OCI-M1 (cell line): ENCODE measurements at regions not wholly inside any gene's neighbourhood (a gene's known extent, or its start where the extent isn't known, plus 50 kb on each side); places are given as distances from the start of the nearest gene placed in this dataset.
"Not testable (repeated sequence)": the region's sequence is repeated elsewhere in the genome, so short reads cannot be mapped to it uniquely, and the experiment has no call there.

Source experiments
- DNase-seq: peaks from one replicate; lab custom pipeline; 2025; lab: John Stamatoyannopoulos, UW

DNA sequence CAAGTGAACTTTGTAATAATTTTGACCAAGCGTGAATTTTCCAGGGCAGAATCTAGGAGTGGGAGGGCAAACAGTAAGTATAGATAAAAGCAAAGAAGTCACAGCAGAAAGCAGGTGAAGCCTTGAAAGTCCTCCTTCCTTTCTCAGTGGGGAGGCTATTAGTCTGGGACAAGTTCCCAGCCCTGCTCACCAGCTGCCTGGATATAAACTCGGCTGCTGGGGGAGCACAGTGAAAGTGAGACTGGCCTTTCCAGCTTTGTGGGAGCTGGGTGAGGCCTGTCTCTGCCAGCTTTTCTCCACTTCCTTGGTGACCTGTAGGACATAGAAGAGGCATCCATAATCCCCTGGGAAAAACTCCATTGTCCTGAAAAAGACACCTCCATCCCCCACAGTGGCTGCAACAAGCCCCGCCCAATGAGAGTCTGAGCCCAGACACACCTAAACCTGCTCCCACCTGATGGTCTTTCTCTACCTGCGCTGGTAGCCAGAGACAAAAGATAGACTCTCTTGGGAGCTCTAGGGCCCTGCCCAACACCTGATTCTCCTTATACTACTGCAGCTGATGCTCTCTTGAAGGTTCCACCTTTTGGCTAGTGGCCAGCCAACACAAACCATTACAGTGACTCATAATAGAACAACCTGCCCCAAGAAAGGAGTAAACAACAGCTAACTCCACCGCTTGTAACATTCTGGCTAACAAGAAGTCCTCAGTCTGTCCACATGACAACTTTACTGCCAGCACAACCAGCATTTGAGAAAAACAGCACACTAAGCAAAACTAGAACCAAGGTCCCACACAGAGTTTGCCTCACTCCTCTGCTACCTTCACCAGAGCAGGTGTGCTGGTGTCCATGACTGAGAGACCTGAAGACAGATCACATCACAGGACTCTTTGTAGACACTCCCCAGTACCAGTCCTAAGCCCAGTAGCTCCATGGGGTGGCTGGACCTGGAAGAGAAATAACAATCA lies 252.2 kb upstream of the SLITRK6 start:
- DNase-seq, result no peak

DNA sequence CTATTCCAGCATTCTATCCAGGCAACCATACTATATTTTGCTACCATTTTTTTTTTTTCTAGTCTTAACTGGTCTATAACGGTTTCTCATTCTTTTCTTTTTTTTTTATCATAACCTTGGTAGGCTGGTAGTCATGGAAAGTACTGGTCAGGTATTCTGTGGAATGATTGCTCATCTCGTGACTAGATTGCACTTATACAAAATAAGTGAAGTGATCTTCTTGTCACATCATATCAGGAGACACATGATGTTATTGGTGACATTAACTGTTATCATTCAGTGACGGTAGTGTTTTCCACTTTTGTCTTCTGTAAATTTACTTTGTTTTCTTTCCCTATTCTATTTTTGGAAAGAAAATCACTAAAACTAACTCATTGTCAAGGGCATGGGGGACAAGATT lies 239.3 kb upstream of the SLITRK6 start:
- DNase-seq, result no peak

DNA sequence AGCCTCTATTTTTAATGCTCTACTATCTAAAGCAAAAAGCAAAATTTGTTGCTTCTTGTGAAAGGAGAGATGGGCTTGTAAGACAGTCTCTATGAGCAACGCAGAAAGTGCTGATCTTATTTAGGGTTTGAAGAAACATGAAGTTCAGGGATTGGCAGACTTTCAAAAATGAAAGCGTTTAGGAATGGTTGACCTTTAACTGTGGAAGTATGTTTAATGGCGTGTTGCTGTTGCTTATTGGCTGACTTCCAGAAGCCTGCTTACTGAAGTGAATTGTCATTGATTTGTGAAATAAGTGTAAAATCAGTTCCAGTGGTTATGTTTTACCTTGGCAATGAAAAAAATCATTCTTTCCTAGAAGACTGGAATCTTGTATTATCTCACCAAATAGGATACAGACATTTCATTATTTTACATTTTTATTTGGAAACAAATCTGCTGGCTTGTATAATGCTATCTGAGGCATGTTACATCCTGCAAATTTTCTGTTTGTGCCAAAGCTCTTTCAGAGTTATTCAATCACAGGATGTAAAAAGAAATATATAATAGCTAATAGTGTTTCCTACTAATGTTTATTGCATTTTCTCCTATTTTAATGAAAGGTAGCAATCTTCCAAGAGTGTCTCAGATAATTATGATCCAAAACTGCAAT lies 221.3 kb upstream of the SLITRK6 start:
- DNase-seq, result peak; percentile 48

DNA sequence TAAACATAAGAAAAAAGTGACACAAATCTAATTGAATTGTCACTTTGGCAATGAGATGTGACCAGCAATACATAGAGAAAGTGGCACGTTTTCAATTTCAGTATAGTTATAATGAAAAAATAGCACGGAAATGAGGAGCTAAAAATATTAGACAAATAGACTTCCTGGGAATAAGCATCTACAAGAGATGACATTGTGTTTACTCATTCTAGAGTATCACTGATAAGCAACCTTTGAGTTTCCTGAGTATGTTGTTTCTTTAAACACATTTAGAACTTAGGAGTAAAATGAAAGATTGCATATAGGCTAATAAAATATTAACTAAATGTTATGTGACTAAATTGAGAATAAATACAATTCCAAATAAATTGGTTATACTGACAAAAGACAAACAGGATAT lies 207.1 kb upstream of the SLITRK6 start:
- DNase-seq, result no peak

DNA sequence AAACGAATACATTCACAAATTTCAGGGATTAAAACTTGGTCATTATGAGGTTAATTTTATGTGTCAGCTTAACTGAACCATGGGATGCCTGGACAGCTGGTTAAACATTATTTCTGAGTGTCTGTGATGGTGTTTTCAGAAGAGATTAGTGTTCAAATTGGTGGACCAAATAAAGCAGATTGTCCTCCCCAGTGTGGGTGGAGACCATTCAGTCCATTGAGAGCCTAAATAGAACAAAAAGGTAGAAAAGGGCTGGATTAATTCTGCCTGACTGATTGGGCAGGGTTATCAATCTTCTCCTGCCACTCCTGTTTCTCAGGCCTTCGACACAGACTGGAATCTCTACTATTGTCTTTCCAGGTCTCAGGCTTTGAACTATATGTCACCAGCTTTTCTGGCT lies 203.8 kb upstream of the SLITRK6 start:
- DNase-seq, result no peak

DNA sequence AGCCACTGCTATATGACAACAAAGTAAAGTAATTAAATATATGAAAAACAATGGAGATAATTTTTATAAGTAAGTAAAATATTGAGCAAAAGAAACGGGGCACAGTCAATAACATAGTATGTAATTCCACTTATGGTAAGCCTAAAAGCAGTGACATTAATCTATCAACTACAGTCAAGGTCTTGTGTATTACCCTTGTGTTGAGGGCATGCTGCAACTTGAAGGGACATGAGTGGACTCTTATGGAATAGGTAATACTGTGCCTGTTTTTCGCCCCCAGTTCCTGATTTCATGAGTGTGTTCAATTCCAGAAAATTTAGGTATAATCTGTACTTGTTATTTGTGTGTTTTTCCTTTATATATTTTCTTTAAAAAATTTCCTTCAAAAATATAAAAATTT lies 201.3 kb upstream of the SLITRK6 start:
- DNase-seq, result no peak

DNA sequence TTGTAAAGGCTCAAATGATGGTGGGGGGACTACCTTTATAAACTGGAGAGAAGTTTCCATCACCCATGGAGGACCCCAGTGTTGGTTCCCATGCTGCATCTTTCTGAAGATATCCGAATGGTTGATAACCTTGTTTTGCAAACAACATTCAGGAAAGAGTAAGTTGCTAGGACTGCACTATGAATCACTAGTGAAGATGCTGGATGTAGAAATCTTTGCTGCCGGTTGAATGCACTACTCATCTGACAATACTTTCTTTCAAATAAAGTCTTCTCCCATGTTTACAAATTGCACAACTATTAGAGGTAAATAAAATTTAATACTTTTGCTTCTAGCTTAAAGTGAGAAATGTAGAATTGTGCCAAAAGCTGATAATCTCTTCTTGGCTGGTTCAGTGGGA lies 198.4 kb upstream of the SLITRK6 start:
- no peak for DNase-seq

DNA sequence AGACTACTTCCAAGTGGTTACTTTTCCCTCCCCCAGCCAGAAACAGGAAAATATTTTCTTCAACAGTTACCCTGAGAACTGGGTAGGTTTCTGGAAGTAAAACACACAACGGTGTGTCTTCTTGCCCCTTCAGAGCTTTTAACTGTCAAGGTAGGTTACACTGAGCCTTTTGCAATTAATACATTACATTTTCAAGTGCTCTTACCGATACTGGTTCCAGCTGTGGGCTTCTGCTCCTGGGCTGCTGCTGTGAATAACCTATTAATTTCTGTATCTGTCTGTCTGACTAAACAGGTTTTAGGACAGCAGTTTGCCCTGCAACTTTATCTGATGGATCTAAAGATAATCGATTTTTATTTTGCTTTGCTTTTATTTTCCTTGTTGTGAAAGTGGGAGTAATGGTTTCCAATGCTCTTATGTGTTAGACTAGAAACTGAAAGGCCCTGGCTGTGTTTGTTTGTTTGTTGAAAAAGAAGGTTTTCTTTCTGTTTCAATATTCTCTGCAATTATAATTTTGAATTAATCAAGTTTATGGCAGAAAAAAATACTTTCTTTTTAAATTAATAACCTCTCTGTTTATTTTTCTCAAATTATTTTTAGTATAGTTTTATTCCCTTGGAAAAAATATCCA lies 196.7 kb upstream of the SLITRK6 start:
- peak; percentile 45 for DNase-seq

DNA sequence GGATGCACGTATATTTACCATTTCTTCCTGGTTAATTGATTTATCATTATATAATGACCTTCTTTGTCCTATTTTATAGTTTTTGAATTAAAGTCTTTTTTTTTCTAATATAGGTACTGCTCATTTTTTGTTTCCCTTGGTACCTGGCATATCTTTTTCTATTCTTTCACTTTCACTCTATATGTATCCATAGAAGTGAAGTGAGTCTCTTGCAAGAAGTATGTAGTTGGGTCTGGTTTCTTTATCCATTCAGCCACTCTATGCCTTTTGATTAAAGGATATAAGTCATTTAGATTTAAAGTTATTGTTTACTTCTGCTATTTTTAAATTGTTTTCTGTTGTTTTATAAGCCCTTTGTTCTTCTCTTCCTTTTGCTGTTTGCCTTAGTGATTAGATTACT lies 194.3 kb upstream of the SLITRK6 start:
- DNase-seq, result peak; percentile 75

DNA sequence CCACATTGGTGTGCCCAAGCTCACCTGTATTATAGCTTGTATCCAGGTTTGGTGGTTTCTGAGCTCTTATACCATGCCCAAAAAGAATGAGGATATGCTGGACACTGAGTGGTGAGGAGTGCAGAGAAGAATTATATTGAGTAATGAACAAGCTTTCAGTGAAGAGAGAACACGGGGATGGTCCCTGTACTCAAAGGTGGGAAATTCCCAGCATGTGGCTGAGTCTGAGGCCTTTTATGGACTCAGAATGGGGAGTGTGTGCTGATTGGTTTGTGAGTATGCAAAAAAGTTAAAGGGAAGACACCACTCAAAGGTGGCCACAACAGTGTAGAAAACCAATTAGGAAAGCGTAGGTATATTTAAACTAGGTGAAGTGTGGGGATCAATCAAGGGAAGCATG lies 191.2 kb upstream of the SLITRK6 start:
- no peak for DNase-seq

DNA sequence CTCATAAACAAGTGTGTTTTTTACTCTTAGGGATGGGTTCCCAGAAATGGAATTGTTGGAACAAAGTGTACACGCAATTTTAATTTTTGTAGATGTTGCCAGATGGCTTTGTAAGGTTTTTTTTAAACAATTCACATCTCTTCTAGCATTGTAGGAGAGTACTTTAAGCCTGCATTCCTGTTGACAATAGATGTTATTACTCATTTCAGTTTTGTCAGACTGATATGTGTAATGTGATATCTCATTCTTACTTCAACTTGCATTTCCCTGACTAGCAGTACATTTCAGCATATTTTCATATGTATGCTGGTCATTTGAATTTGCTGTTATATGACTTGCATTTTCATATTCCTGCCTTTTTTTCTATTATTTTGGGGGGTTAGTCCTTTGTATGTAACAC lies 186.6 kb upstream of the SLITRK6 start:
- DNase-seq, result peak; percentile 41

DNA sequence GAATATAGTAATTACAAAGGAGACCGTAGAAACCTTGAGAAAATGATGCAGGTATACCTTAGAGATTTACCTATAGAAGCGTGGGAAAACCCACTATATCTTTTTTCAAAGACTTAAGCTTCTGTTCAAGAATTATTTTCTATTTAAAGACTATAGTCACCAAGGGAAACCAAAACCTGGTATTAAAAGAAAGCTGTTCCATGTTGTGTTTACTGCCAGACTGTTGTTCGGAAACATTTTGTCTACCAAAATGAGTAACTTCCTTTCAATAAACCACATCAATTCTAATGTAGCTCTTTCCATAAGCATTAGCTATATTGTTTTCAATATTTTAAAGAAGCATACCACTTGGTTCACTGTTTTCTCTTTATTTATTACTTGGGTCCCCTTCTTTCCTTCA lies 182.9 kb upstream of the SLITRK6 start:
- DNase-seq, result no peak

DNA sequence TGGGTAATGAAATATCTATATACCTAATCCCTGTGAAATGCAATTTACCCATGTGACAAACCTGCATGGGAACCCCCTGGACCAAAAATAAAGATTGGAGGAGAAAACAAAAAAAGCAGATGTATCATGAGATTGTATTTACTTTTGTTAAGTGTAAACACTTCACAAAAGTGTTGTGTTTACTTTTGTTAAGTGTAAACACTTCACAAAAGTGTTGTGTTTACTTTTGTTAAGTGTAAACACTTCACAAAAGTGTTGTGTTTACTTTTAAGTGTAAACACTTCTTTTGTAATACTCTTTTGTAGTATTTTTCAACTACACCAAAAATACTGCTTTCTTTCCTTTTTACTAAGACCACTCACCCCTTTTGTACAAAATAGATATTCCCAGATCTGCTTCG lies 181.2 kb upstream of the SLITRK6 start:
- DNase-seq, result not testable (repeated sequence)

DNA sequence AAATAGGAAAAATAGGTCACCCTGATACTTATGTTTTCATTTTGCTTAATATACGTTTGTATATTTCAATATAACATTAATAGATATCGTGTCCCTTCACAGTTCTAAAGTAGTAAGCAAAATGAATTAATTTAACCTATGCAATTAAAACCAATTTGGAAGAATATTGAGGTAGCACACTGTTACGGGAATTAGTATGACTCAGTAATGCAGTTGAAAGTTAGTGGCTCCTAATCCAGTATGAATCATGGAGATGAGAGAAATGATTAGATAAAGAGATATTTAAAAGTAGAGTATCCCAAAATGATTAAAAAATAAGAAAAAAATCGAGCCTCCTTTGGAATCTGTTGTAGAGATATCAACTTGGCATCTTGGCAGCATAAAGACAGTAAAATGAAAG lies 177.0 kb upstream of the SLITRK6 start:
- no peak for DNase-seq

DNA sequence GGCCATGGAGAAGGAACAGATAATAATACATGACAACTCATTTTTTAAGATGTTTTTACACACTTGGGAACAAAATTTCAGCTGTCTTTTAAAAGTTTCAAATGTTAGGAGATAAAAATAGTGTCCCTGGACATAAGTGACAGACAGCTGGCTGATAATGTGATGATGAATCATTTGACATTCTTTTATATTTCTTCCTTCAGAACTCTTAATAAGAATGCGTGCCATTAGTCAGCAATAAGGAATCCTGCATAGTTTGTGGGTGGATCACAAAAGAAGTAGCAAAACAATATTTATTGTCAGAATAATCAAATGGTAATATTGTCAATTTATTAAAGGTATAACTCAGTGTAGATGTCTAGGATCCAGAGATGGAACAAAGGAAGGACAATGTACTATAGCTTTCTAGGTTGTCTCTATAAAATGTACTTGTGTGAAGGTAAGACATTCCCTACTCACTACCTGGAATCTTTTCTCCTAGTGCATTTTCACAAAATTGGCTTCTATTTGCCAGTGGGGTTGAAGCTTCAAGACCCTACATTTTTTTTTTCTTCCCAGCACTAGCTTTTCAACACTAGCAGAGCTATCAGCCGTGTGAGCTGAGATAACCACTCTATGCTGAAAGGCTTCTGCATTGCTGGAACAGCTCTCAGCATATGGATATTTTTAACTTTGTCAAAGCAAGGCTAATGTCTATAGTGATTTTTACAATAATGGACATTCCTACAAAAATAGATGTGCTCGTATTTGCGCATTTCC lies 175.6 kb upstream of the SLITRK6 start:
- no peak for DNase-seq

DNA sequence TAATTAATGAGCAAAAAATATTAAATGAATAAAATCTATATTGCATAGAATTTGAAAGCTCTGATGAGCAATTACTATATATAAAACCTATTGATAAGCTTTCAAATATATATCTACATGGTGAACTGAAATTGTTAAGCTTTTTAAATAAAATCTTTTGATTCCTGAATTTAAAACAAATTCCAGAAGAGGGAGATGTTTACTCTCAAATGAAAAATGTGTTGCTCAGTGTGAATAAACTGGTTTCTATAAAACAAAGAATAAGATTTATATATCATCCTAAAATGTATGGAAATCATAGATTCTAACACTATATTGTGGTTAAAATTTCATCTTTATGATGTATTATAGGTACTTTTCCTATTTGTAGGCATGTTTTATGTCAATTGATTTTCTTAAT lies 171.5 kb upstream of the SLITRK6 start:
- DNase-seq, result peak; percentile 62

DNA sequence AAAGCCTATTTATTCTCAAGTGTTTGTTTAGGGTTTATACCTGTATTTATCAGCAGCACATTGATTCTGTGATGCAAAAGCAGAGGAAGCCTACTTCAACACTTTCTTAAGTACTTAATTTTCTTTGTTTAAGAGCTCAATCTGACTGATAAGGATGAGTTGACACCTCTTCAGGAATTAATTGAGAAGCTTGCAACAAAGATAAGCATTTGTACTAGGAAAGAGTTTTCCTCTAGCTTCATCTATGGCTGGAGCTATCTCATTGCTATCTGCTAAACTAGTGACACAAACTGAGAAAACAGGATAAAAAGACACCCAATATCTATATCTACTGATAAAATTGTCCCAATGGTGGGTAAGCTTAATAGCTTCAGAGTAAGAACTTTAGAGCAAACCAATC lies 170.1 kb upstream of the SLITRK6 start:
- DNase-seq, result no peak

DNA sequence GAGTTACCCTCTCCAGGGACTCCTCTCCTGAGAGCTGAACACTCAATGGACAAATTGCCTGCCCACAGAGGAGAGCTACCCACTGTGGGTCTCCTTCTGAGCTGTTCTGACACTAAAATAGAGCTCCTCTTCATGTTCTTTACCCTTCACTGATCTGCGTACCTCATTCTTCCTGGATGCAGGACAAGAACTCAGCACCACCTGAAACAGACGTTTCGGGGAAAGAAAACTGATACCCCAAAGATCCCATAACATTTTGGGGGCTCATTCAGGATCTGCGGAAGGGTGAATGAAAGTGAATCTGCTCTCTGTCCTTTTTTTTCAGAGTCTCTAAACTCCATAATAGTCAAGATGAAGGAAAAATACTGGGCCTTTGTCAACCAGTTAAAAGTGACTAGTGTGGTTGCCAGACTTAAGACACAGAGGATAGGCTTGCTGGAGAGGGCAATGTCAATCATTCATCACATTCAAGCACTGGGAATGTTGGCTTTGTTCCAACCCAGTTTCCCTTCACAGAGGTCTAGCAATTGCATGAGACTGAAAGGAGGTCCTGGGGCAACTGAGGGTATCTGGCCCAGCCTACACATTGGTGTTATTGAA lies 136.7 kb upstream of the SLITRK6 start:
- no peak for DNase-seq

DNA sequence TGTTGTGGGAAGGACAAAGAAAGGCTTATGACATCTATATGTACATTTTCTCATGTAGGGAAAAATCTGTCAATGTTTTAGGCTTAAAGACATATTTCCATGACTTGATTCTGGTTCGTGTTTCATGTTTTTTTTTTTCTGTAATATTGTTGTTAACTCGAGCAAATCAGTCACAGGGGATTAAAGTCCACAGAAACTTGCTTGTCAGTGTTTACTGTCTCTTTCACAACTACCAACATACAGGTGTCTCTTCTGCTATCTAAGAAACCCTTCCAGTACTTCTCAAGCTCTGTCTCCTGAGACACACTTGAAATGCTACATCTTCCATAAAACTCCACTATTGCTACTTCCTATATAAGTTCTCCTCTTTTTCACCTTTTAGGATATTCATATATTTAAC lies 130.9 kb upstream of the SLITRK6 start:
- DNase-seq, result no peak

DNA sequence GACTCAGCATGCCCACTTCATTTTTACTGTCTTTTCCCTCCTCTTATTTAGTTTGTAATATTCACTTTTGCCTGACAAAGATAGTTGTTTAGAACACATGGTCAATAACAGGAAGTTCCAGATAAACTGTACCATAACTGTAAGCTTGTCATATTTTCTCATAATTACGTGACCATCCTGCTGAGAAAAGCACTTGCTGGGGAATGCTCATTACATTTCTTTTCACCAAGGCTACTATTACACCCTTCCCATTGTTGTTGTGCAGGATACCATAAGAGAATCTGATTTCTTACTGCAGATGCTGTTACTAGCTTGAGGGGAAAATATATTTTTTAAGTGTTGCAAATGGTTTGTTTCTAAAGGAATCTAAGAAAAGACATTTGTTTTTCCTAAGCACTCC lies 111.7 kb upstream of the SLITRK6 start:
- DNase-seq, result no peak

DNA sequence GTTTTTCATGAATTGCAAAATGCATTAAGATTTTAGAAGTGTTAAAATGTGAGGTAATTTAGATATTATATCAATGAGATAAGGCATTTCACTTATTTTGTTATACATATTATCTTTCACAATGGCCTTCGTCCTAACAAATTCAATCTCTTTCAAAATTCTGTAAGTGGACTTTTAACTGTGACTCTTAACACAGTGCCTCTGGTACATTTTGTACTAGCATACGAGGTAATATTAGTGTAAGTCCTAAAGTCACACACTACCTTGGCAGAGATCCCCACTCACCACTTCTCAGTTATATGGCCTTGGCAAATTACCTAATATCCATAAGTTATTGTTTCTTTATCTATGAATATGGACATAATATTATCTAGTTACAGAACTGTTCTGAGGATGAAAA lies 101.3 kb upstream of the SLITRK6 start:
- DNase-seq, result no peak
